LNCAP (cell line): ENCODE measurements at regions not wholly inside any gene's neighbourhood (a gene's known extent, or its start where the extent isn't known, plus 50 kb on each side); places are given as distances from the start of the nearest gene placed in this dataset.

Experiments
- CTCF ChIP-seq: fragments of 450-650 bp; IDR thresholded peaks from 2 replicates; pipeline ENCODE4 v1.5.1; 2017; ENCODE audit warnings: mild to moderate bottlenecking

GRCh38 chr2:238745997-238746396 lies 101.9 kb upstream of the TWIST2 start:
- TF ChIP-seq CTCF = no peak

GRCh38 chr2:238747114-238747513 lies 100.8 kb upstream of the TWIST2 start:
- no peak for TF ChIP-seq CTCF

GRCh38 chr2:238747557-238747956 lies 100.3 kb upstream of the TWIST2 start:
- no peak for TF ChIP-seq CTCF

- no peak for TF ChIP-seq CTCF
Observed at GRCh38 chr2:238750212-238750904, 97.5 kb upstream of the TWIST2 start.

GRCh38 chr2:238754259-238754658 lies 93.6 kb upstream of the TWIST2 start:
- TF ChIP-seq CTCF = no peak

GRCh38 chr2:238761868-238762267 lies 86.0 kb upstream of the TWIST2 start:
- TF ChIP-seq CTCF = no peak

GRCh38 chr2:238763471-238763995 lies 84.4 kb upstream of the TWIST2 start:
- no peak for TF ChIP-seq CTCF

GRCh38 chr2:238765590-238765989 lies 82.3 kb upstream of the TWIST2 start:
- no peak for TF ChIP-seq CTCF
